Aorta (tissue), 5 donors: ENCODE measurements at regions not wholly inside any gene's neighbourhood (a gene's known extent, or its start where the extent isn't known, plus 50 kb on each side); places are given as distances from the start of the nearest gene placed in this dataset.

ENCODE experiments used
- ATAC-seq: fragments of 200-7000 bp; cut with Tn5 transposase; one replicate; pipeline ENCODE4 v1.9.1; 2022; ENCODE audit warnings: moderate library complexity; ENCODE audit not compliant: low FRiP score
- DNase-seq, 2 donors: peaks; one replicate each; pipeline ENCODE4 v3.0.0-alpha.2; 2020
- H3K27ac ChIP-seq, 2 donors: one replicate each; pipeline ENCODE4 v1.5.1; 2013; ENCODE audit warnings: low read length in 2 of 2, mild to moderate bottlenecking in 2 of 2, moderate library complexity in 2 of 2, control low read depth in 1 of 2, inconsistent platforms in 1 of 2, low read depth in 1 of 2
- H3K27me3 ChIP-seq, 2 donors: one replicate each; pipeline ENCODE4 v1.6.1; 2013; ENCODE audit warnings: control low read depth in 1 of 2, low read length in 1 of 2, mild to moderate bottlenecking in 1 of 2, moderate library complexity in 1 of 2; ENCODE audit not compliant: insufficient read depth in 2 of 2, control insufficient read depth in 1 of 2
- H3K36me3 ChIP-seq, 2 donors: one replicate each; pipeline ENCODE4 v1.6.1; 2013; ENCODE audit warnings: control low read depth in 1 of 2, low read length in 1 of 2, mild to moderate bottlenecking in 1 of 2; ENCODE audit not compliant: insufficient read depth in 2 of 2, control insufficient read depth in 1 of 2
- H3K4me1 ChIP-seq, 2 donors: one replicate each; pipeline ENCODE4 v1.6.1; 2013; ENCODE audit warnings: low read length in 2 of 2, control low read depth in 1 of 2, mild to moderate bottlenecking in 1 of 2, moderate library complexity in 1 of 2; ENCODE audit not compliant: insufficient read depth in 2 of 2, control insufficient read depth in 1 of 2
- H3K4me3 ChIP-seq, 2 donors: one replicate each; pipeline ENCODE4 v1.5.1; 2013; ENCODE audit warnings: low read length in 2 of 2, control low read depth in 1 of 2, mild to moderate bottlenecking in 1 of 2
- H3K9me3 ChIP-seq: one replicate; pipeline ENCODE4 v1.6.1; 2013; ENCODE audit warnings: mild to moderate bottlenecking, low read length; ENCODE audit not compliant: control insufficient read depth
- WGBS, 2 donors: extraction: QIAGEN DNeasy Blood & Tissue Kit; methylation state at CpG; one replicate each; pipeline ENCODE4 v1.1.7; 2013; 5-methylcytosine and 5-hydroxymethylcytosine counted together
- intact Hi-C, 2 donors: fragments of 100-400 bp; cut with DNase I; formaldehyde crosslinking; loops; one replicate each; pipeline versions ENCODE4 v1.14.2 to v1.15.0; 2022
- donor health status: healthy with polysubstance abuse.
- donor health status: Bipolar disorder and iron deficiency.
- donor health status: DM: no; HTN: no; CAD: no.
- donor health status: DM: no; HTN: no; CAD: no.
- donor health status: DM: yes; HTN: yes; CAD: no.

GRCh38 chr2:187136646-187137045 lies 287.7 kb upstream of the ZSWIM2 start:
- H3K36me3 ChIP-seq: no peaks in the 10 kb centered on the region
- no peaks in the 10 kb centered on the region for H3K4me1 ChIP-seq
- intact Hi-C loops: no loop called here
- no peak overlapping the region for H3K27ac ChIP-seq
- no peaks in the 10 kb centered on the region for H3K9me3 ChIP-seq
- no peaks in the 10 kb centered on the region for H3K27me3 ChIP-seq
- 90 to 94% methylated on average over 3 of the region's 3 CpGs for WGBS, 2 donors
- peak; percentile 60 for ATAC-seq
- no peak for DNase-seq
- no peak overlapping the region for H3K4me3 ChIP-seq

- Histone ChIP-seq H3K36me3 (no peaks in the 10 kb centered on the region), H3K27ac (no peak overlapping the region), H3K4me1 (no peaks in the 10 kb centered on the region), H3K4me3 (no peak overlapping the region), H3K27me3 (no peaks in the 10 kb centered on the region), H3K9me3 (no peaks in the 10 kb centered on the region)
- DNase-seq: no peak
- ATAC-seq: no peak
- intact Hi-C loops: no loop called here
These were observed 285.3 kb upstream of the ZSWIM2 start for GRCh38 chr2:187134306-187134705.

GRCh38 chr2:187129868-187130267 lies 280.9 kb upstream of the ZSWIM2 start:
- Histone ChIP-seq H3K4me3 (no peak overlapping the region), H3K27me3 (no peaks in the 10 kb centered on the region), H3K4me1 (no peaks in the 10 kb centered on the region), H3K36me3 (no peaks in the 10 kb centered on the region), H3K27ac (no peak overlapping the region), H3K9me3 (no peaks in the 10 kb centered on the region)
- intact Hi-C loops: no loop called here
- ATAC-seq: no peak
- no peak for DNase-seq
- WGBS, 2 donors: 83 to 91% methylated on average over 1 of the region's 1 CpG

GRCh38 chr2:187129306-187129705 lies 280.3 kb upstream of the ZSWIM2 start:
- H3K4me1 ChIP-seq: no peaks in the 10 kb centered on the region
- H3K27ac ChIP-seq: no peak overlapping the region
- intact Hi-C loops: no loop called here
- no peaks in the 10 kb centered on the region for H3K27me3 ChIP-seq
- DNase-seq: no peak
- no peak for ATAC-seq
- H3K4me3 ChIP-seq: no peak overlapping the region
- no peaks in the 10 kb centered on the region for H3K9me3 ChIP-seq
- no peaks in the 10 kb centered on the region for H3K36me3 ChIP-seq

- Histone ChIP-seq H3K36me3 (no peaks in the 10 kb centered on the region), H3K27ac (no peak overlapping the region), H3K4me3 (no peak overlapping the region), H3K4me1 (no peaks in the 10 kb centered on the region), H3K9me3 (no peaks in the 10 kb centered on the region), H3K27me3 (no peaks in the 10 kb centered on the region)
- WGBS, 2 donors: 37 to 57% methylated on average over 5 of the region's 5 CpGs
- intact Hi-C loops: no loop called here
- no peak for ATAC-seq
- DNase-seq: no peak
These were observed 277.5 kb upstream of the ZSWIM2 start for GRCh38 chr2:187126247-187127005.

- Histone ChIP-seq H3K27ac (no peak overlapping the region), H3K9me3 (no peaks in the 10 kb centered on the region), H3K36me3 (no peaks in the 10 kb centered on the region), H3K4me1 (no peaks in the 10 kb centered on the region), H3K4me3 (no peak overlapping the region), H3K27me3 (no peaks in the 10 kb centered on the region)
- intact Hi-C loops: no loop called here
- ATAC-seq: no peak
- no peak for DNase-seq
These were observed 276.3 kb upstream of the ZSWIM2 start for GRCh38 chr2:187125318-187125717.

- ATAC-seq: no peak
- Histone ChIP-seq H3K36me3 (no peaks in the 10 kb centered on the region), H3K27me3 (no peaks in the 10 kb centered on the region), H3K27ac (no peak overlapping the region), H3K4me1 (no peaks in the 10 kb centered on the region), H3K9me3 (no peaks in the 10 kb centered on the region), H3K4me3 (no peak overlapping the region)
- WGBS, 2 donors: 7 to 29% methylated on average over 3 of the region's 3 CpGs
- peak in 1 of 2 donors; percentile 22 for DNase-seq
- intact Hi-C loops: no loop called here
These were observed 275.6 kb upstream of the ZSWIM2 start for GRCh38 chr2:187124529-187124928.

- H3K9me3 ChIP-seq: no peaks in the 10 kb centered on the region
- 83 to 84% methylated on average over 10 of the region's 10 CpGs for WGBS, 2 donors
These were observed 269.5 kb upstream of the ZSWIM2 start for GRCh38 chr2:187118331-187119099.

GRCh38 chr2:187117483-187117882 lies 268.5 kb upstream of the ZSWIM2 start:
- intact Hi-C loops: no loop called here
- Histone ChIP-seq H3K4me3 (no peak overlapping the region), H3K27ac (no peak overlapping the region), H3K9me3 (no peaks in the 10 kb centered on the region), H3K27me3 (no peaks in the 10 kb centered on the region), H3K36me3 (no peaks in the 10 kb centered on the region), H3K4me1 (no peaks in the 10 kb centered on the region)
- 85 to 92% methylated on average over 1 of the region's 1 CpG for WGBS, 2 donors
- no peak for DNase-seq
- ATAC-seq: no peak

More at GRCh38 chr2:187118331-187119099, 269.5 kb upstream of the ZSWIM2 start:
- no peaks in the 10 kb centered on the region for H3K4me1 ChIP-seq
- H3K36me3 ChIP-seq: no peaks in the 10 kb centered on the region
- no peak overlapping the region for H3K27ac ChIP-seq
- H3K4me3 ChIP-seq: no peak overlapping the region
- ATAC-seq (no peak), DNase-seq (no peak)
- intact Hi-C loops: no loop called here
- no peaks in the 10 kb centered on the region for H3K27me3 ChIP-seq
